ENCODE measurements at regions not wholly inside any gene's neighbourhood (a gene's known extent, or its start where the extent isn't known, plus 50 kb on each side); places are given as distances from the start of the nearest gene placed in this dataset.

- no peak for DNase-seq
Measured at GRCh38 chr15:91476861-91477260, 376.6 kb upstream of the SLCO3A1 start.

- DNase-seq = no peak
Measured at GRCh38 chr15:91478717-91479191, 374.8 kb upstream of the SLCO3A1 start.

- no peak for DNase-seq
Measured at GRCh38 chr15:91480426-91480825, 373.1 kb upstream of the SLCO3A1 start.

- DNase-seq = no peak
Measured at GRCh38 chr15:91482799-91483198, 370.7 kb upstream of the SLCO3A1 start.

- no peak for DNase-seq
Measured at GRCh38 chr15:91484141-91484540, 369.4 kb upstream of the SLCO3A1 start.

GRCh38 chr15:91488452-91488851 lies 365.1 kb upstream of the SLCO3A1 start:
- DNase-seq = no peak

- no peak for DNase-seq
Measured at GRCh38 chr15:91490211-91490610, 363.3 kb upstream of the SLCO3A1 start.

GRCh38 chr15:91491101-91491950 lies 362.2 kb upstream of the SLCO3A1 start:
- DNase-seq = no peak

GRCh38 chr15:91496754-91497691 lies 356.5 kb upstream of the SLCO3A1 start:
- no peak for DNase-seq

GRCh38 chr15:91498046-91498748 lies 355.3 kb upstream of the SLCO3A1 start:
- DNase-seq = no peak

- DNase-seq = no peak
Measured at GRCh38 chr15:91498749-91499062, 354.8 kb upstream of the SLCO3A1 start.

GRCh38 chr15:91499774-91500383 lies 353.6 kb upstream of the SLCO3A1 start:
- DNase-seq = no peak

- no peak for DNase-seq
Measured at GRCh38 chr15:91508633-91509032, 344.9 kb upstream of the SLCO3A1 start.

GRCh38 chr15:91514147-91514546 lies 339.4 kb upstream of the SLCO3A1 start:
- DNase-seq = no peak

- DNase-seq = no peak
Measured at GRCh38 chr15:91515188-91515754, 338.2 kb upstream of the SLCO3A1 start.

- DNase-seq = no peak
Measured at GRCh38 chr15:91516866-91517265, 336.6 kb upstream of the SLCO3A1 start.

- no peak for DNase-seq
Measured at GRCh38 chr15:91517491-91518200, 335.9 kb upstream of the SLCO3A1 start.

GRCh38 chr15:91520850-91521249 lies 332.7 kb upstream of the SLCO3A1 start:
- no peak for DNase-seq

- no peak for DNase-seq
Measured at GRCh38 chr15:91521548-91521947, 332.0 kb upstream of the SLCO3A1 start.

GRCh38 chr15:91521996-91522395 lies 331.5 kb upstream of the SLCO3A1 start:
- no peak for DNase-seq

- DNase-seq = no peak
Measured at GRCh38 chr15:91522605-91523332, 330.7 kb upstream of the SLCO3A1 start.

All from cerebellar nuclear complex (tissue), 1 donor.